Adipocyte (in vitro differentiated cells): ENCODE measurements at regions not wholly inside any gene's neighbourhood (a gene's known extent, or its start where the extent isn't known, plus 50 kb on each side); places are given as distances from the start of the nearest gene placed in this dataset.

Experiments used
- DNase-seq: peaks from one replicate; pipeline ENCODE4 v3.0.0-alpha.2; 2015; ENCODE audit warnings: low read depth
- H3K27me3 ChIP-seq: replicated peaks from 2 replicates; pipeline ENCODE4 v1.7.0; 2013; ENCODE audit warnings: mild to moderate bottlenecking, low read length, moderate library complexity; ENCODE audit not compliant: control insufficient read depth, insufficient read depth
- H3K36me3 ChIP-seq: 2 replicates; pipeline ENCODE4 v1.7.0; 2013; ENCODE audit warnings: low read length, mild to moderate bottlenecking, moderate library complexity; ENCODE audit not compliant: control insufficient read depth, insufficient read depth, severe bottlenecking
- H3K4me1 ChIP-seq: 2 replicates; pipeline ENCODE4 v1.7.0; 2013; ENCODE audit warnings: mild to moderate bottlenecking, low read length, moderate library complexity; ENCODE audit not compliant: control insufficient read depth, insufficient read depth
- H3K4me3 ChIP-seq: 2 replicates; pipeline ENCODE4 v1.7.0; 2013; ENCODE audit warnings: mild to moderate bottlenecking, low read length, moderate library complexity
- H3K9ac ChIP-seq: 2 replicates; pipeline ENCODE4 v1.7.0; 2013; ENCODE audit warnings: mild to moderate bottlenecking, low read length, moderate library complexity
- H3K9me3 ChIP-seq: 2 replicates; pipeline ENCODE4 v1.7.0; 2013; ENCODE audit warnings: mild to moderate bottlenecking, low read length, moderate library complexity; ENCODE audit not compliant: control insufficient read depth

- DNase-seq = no peak
- no peaks in the 10 kb centered on the region for H3K36me3 ChIP-seq
- no peak overlapping the region for H3K4me3 ChIP-seq
- H3K4me1 ChIP-seq = no peaks in the 10 kb centered on the region
- H3K27me3 ChIP-seq = no peaks in the 10 kb centered on the region
- H3K9ac ChIP-seq = no peak overlapping the region
- no peaks in the 10 kb centered on the region for H3K9me3 ChIP-seq
Measured at GRCh38 chr12:78501825-78502224, 362.7 kb upstream of the SYT1 start.

DNA sequence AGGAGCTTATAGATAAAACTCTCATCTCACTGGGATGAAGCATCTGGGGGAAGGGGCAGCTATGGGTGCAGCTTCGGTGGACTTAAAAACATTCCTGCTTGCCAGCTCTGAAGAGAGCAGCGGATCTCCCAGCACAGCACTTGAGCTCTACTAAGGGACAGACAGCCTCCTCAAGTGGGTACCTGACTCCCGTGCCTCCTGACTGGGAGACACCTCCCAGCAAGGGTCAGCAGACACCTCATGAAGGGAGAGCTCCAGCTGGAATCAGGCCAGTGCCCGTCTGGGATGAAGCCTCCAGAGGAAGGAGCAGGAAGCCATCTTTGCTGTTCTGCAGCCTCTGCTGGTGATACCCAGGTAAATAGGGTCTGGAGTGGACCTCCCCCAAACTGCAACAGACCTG, 345.2 kb upstream of the SYT1 start:
- no peaks in the 10 kb centered on the region for H3K36me3 ChIP-seq
- no peak for DNase-seq
- H3K4me3 ChIP-seq = no peak overlapping the region
- no peak overlapping the region for H3K9ac ChIP-seq
- no peaks in the 10 kb centered on the region for H3K4me1 ChIP-seq
- peaks cover 4% of the 10 kb centered on the region for H3K27me3 ChIP-seq
- H3K9me3 ChIP-seq = peaks cover 5% of the 10 kb centered on the region

GRCh38 chr12:78530100-78530765, 334.3 kb upstream of the SYT1 start:
- H3K4me1 ChIP-seq = peaks cover 6% of the 10 kb centered on the region
- no peaks in the 10 kb centered on the region for H3K9me3 ChIP-seq
- H3K36me3 ChIP-seq = no peaks in the 10 kb centered on the region
- peaks cover 16% of the 10 kb centered on the region for H3K27me3 ChIP-seq
- no peak overlapping the region for H3K9ac ChIP-seq
- peak; percentile 78 for DNase-seq
- no peak overlapping the region for H3K4me3 ChIP-seq

- peaks cover 6% of the 10 kb centered on the region for H3K4me1 ChIP-seq
- no peak overlapping the region for H3K4me3 ChIP-seq
- H3K9ac ChIP-seq = no peak overlapping the region
- H3K9me3 ChIP-seq = no peaks in the 10 kb centered on the region
- H3K27me3 ChIP-seq = peaks cover 26% of the 10 kb centered on the region
- no peaks in the 10 kb centered on the region for H3K36me3 ChIP-seq
- no peak for DNase-seq
Measured at GRCh38 chr12:78531831-78532458, 332.6 kb upstream of the SYT1 start.

- Histone ChIP-seq H3K4me3 (no peak overlapping the region), H3K9ac (no peak overlapping the region), H3K36me3 (no peaks in the 10 kb centered on the region), H3K4me1 (peaks cover 6% of the 10 kb centered on the region), H3K27me3 (peaks cover 30% of the 10 kb centered on the region), H3K9me3 (no peaks in the 10 kb centered on the region)
- DNase-seq = peak; percentile 3
Measured at GRCh38 chr12:78534311-78534710, 330.3 kb upstream of the SYT1 start.

DNA sequence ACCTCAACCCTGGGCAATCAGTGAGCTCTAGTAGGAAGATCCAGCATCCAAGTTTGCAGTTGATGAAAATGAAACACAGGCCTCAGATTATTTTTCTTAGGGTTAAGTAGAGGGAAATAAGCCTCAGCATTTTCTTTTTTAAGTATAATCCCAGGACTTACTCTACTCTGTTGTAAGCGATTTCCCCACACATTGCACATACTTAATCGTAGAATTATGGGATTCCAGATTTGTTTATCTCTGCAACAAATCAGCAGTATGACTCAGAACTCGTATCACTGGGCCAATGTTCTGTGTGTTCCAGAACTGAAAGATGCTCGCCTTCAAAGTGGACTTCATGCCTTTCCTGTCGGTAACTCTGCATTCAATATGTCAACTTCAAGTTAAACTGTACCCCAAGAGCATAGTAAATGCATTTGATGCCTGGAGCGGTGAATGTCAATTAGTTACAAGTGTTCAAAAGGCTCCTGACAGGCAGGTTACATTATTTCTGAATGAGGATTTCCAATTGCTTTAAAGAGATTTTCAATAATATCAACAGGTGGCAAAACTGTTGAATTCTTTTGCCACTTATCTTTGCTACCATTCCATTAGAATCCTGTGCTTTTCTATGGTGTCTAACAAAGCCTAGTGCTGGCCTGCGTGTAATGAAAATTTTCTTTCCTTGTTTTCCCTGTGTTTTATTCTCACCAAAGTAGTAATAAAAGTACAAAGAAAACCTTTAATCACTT, 323.8 kb upstream of the SYT1 start:
- peak; percentile 29 for DNase-seq
- H3K9ac ChIP-seq = no peak overlapping the region
- H3K4me3 ChIP-seq = no peak overlapping the region
- peaks cover 9% of the 10 kb centered on the region for H3K27me3 ChIP-seq
- no peaks in the 10 kb centered on the region for H3K9me3 ChIP-seq
- H3K36me3 ChIP-seq = no peaks in the 10 kb centered on the region
- no peaks in the 10 kb centered on the region for H3K4me1 ChIP-seq

GRCh38 chr12:78550831-78551230, 313.7 kb upstream of the SYT1 start:
- no peaks in the 10 kb centered on the region for H3K27me3 ChIP-seq
- no peaks in the 10 kb centered on the region for H3K4me1 ChIP-seq
- no peak overlapping the region for H3K4me3 ChIP-seq
- H3K9me3 ChIP-seq = no peaks in the 10 kb centered on the region
- no peak for DNase-seq
- H3K36me3 ChIP-seq = no peaks in the 10 kb centered on the region
- H3K9ac ChIP-seq = no peak overlapping the region

DNA sequence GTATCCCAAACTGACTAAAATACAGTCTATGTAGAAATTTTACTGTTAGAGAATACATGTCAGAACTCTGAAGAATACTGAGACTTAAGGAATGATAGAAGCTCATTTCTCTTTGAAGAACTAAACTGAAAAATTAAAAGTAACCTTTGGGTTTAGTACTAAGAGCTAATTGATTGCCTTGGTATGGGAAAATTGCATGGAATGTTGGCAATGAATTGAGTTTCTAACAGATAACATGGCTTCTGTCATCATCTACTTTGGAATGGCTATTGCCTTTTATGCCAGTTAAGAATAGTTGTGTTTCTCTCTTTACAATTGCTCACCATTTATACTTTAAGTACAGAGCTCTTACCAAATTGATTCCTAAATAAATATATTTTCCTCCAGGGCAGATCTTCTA, 308.8 kb upstream of the SYT1 start:
- H3K9ac ChIP-seq = no peak overlapping the region
- H3K9me3 ChIP-seq = no peaks in the 10 kb centered on the region
- H3K4me3 ChIP-seq = no peak overlapping the region
- peaks cover 4% of the 10 kb centered on the region for H3K27me3 ChIP-seq
- no peaks in the 10 kb centered on the region for H3K4me1 ChIP-seq
- H3K36me3 ChIP-seq = no peaks in the 10 kb centered on the region
- no peak for DNase-seq

DNA sequence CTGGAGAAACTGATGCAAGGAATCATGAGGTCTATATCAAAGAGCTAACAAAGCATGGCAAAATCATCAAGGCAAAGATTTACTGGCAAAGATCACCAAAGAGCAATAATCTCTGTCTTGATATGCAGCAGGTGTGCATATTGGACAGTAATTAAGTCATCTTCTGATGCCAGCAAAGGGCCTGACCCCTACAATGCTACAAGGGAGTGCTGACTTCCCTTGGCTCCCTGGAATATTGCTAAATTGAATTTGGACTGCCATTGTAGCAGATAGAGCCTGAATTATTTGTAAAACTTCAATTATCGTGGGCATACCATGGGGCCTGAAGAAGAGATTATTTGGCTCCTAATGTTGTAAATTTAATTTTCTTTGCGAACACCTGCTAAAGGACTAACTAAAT, 307.9 kb upstream of the SYT1 start:
- Histone ChIP-seq H3K27me3 (peaks cover 4% of the 10 kb centered on the region), H3K4me1 (no peaks in the 10 kb centered on the region), H3K9ac (no peak overlapping the region), H3K4me3 (no peak overlapping the region), H3K9me3 (no peaks in the 10 kb centered on the region), H3K36me3 (no peaks in the 10 kb centered on the region)
- DNase-seq = no peak

- Histone ChIP-seq H3K27me3 (peaks cover 4% of the 10 kb centered on the region), H3K9ac (no peak overlapping the region), H3K9me3 (no peaks in the 10 kb centered on the region), H3K4me3 (no peak overlapping the region), H3K36me3 (no peaks in the 10 kb centered on the region), H3K4me1 (no peaks in the 10 kb centered on the region)
- no peak for DNase-seq
Measured at GRCh38 chr12:78559416-78559815, 305.2 kb upstream of the SYT1 start.

- Histone ChIP-seq H3K27me3 (peaks cover 4% of the 10 kb centered on the region), H3K36me3 (no peaks in the 10 kb centered on the region), H3K9me3 (no peaks in the 10 kb centered on the region), H3K4me3 (no peak overlapping the region), H3K9ac (no peak overlapping the region), H3K4me1 (no peaks in the 10 kb centered on the region)
- no peak for DNase-seq
Measured at GRCh38 chr12:78559886-78560285, 304.7 kb upstream of the SYT1 start.
